ENCODE measurements at regions not wholly inside any gene's neighbourhood (a gene's known extent, or its start where the extent isn't known, plus 50 kb on each side); places are given as distances from the start of the nearest gene placed in this dataset.

DNA sequence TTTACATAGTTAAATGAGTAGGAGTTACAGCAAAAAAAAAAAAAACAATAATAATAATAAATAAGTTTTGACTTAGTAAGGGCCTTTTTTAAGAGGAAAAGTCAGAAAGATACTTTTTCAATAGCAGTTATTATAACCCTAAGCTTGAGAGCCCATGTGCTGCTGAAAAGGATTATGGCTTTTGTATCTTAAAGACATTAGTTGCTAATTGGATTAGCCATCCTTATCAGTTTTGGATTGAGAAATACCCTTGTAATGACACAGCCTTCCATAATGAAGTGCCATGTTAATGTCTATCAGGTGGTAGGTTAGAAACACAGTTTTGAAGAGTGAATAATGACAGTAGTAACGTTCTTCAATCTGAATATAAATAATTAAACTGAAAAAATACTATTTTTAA, 554.0 kb downstream of the RIT2 start:
- no peak overlapping the region for H3K4me3 ChIP-seq
- H3K27me3 ChIP-seq (replicated peaks; ENCODE audit: insufficient read depth) = no peaks in the 10 kb centered on the region
- no peak overlapping the region for H3K27ac ChIP-seq
- 79% methylated on average over 1 of the region's 1 CpG for WGBS
- intact Hi-C loops (cut with DNase I) = no loop called here
- TF ChIP-seq, protein P1, sequence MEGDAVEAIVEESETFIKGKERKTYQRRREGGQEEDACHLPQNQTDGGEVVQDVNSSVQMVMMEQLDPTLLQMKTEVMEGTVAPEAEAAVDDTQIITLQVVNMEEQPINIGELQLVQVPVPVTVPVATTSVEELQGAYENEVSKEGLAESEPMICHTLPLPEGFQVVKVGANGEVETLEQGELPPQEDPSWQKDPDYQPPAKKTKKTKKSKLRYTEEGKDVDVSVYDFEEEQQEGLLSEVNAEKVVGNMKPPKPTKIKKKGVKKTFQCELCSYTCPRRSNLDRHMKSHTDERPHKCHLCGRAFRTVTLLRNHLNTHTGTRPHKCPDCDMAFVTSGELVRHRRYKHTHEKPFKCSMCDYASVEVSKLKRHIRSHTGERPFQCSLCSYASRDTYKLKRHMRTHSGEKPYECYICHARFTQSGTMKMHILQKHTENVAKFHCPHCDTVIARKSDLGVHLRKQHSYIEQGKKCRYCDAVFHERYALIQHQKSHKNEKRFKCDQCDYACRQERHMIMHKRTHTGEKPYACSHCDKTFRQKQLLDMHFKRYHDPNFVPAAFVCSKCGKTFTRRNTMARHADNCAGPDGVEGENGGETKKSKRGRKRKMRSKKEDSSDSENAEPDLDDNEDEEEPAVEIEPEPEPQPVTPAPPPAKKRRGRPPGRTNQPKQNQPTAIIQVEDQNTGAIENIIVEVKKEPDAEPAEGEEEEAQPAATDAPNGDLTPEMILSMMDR (IDR thresholded peaks at IDR 0.05) = no peak
- no peak for TF ChIP-seq POLR2A (IDR thresholded peaks at IDR 0.05)
- no peak for TF ChIP-seq POLR2AphosphoS5 (IDR thresholded peaks at IDR 0.05)
- H3K36me3 ChIP-seq = no peaks in the 10 kb centered on the region
- no peak for DNase-seq (ENCODE audit: low spot score)
- H3K9me3 ChIP-seq = no peaks in the 10 kb centered on the region
- no peaks in the 10 kb centered on the region for H3K4me1 ChIP-seq (replicated peaks)

DNA sequence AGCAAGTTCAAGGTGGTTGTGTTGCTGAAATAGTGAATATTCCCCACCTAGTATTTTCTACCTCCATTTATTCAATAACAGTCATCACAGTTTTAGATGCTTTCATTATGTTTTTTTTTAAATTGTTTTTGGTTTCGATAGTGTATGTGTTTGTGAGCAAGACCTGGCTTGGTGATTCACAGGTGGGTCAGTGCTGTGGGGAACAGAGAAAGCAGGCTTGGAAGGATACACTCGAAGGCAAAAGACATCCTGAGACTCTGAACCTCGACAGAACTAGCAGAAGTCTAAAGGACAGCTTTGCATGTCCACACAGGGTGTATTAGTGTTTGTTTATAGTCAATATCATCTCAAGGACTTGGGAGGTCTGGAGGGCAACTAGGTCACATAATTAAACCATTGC, 551.5 kb downstream of the RIT2 start:
- TF ChIP-seq, protein P1 (IDR thresholded peaks at IDR 0.05) = no peak
- no peak for TF ChIP-seq POLR2A (IDR thresholded peaks at IDR 0.05)
- no peak for TF ChIP-seq POLR2AphosphoS5 (IDR thresholded peaks at IDR 0.05)
- H3K4me3 ChIP-seq = no peak overlapping the region
- 81% methylated on average over 3 of the region's 3 CpGs for WGBS
- no peaks in the 10 kb centered on the region for H3K9me3 ChIP-seq
- no peaks in the 10 kb centered on the region for H3K36me3 ChIP-seq
- no peaks in the 10 kb centered on the region for H3K27me3 ChIP-seq (replicated peaks; ENCODE audit: insufficient read depth)
- no peak for DNase-seq (ENCODE audit: low spot score)
- no peaks in the 10 kb centered on the region for H3K4me1 ChIP-seq (replicated peaks)
- intact Hi-C loops (cut with DNase I) = no loop called here
- no peak overlapping the region for H3K27ac ChIP-seq

DNA sequence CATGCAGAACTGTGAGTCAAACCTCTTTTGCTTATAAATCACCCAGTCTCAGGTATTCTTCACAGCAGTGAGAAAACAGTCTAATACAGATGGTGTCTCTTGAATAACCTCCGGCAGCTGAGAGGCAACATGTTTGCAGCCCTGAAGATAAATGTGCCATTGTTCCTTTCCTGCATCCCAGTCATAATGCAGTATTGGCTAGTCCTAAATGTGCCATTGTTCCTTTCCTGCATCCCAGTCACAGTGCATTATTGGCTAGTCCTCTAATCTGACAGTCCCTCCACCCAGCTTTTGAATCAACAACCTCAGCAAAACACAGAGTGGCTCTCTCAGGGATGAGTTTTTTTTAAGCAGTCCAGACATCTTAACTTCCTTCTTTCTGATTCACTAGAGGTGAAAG, 550.7 kb downstream of the RIT2 start:
- WGBS = 81% methylated on average over 1 of the region's 1 CpG
- no peak for DNase-seq (ENCODE audit: low spot score)
- Histone ChIP-seq H3K27ac (no peak overlapping the region), H3K4me1 (replicated peaks) (no peaks in the 10 kb centered on the region), H3K4me3 (no peak overlapping the region), H3K36me3 (no peaks in the 10 kb centered on the region), H3K27me3 (replicated peaks; ENCODE audit: insufficient read depth) (no peaks in the 10 kb centered on the region), H3K9me3 (no peaks in the 10 kb centered on the region)
- intact Hi-C loops (cut with DNase I) = no loop called here
- TF ChIP-seq POLR2A (IDR thresholded peaks at IDR 0.05) (no peak), POLR2AphosphoS5 (IDR thresholded peaks at IDR 0.05) (no peak)
- TF ChIP-seq, protein P1 (IDR thresholded peaks at IDR 0.05) = no peak

DNA sequence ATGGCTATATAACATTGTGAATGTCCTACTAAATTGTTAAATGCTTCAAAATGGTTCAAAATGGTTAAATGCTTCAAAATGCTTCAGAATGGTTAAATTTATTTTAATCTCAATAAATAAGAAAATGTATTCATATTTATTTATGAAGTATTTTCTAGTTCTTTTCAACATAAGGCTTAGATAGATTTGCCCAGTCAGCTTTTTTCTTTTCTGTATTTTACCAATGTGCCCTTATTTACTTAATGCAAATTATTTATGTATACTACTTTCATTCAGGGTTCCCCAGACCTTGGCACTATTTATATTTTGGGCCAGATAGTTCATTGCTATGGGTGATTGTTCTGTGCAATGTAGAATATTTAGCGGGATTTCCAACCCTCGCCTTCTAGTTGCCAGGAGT, 546.7 kb downstream of the RIT2 start:
- intact Hi-C loops (cut with DNase I) = no loop called here
- Histone ChIP-seq H3K36me3 (no peaks in the 10 kb centered on the region), H3K27me3 (replicated peaks; ENCODE audit: insufficient read depth) (no peaks in the 10 kb centered on the region), H3K4me3 (no peak overlapping the region), H3K27ac (no peak overlapping the region), H3K9me3 (no peaks in the 10 kb centered on the region), H3K4me1 (replicated peaks) (no peaks in the 10 kb centered on the region)
- 97% methylated on average over 2 of the region's 2 CpGs for WGBS
- TF ChIP-seq POLR2A (IDR thresholded peaks at IDR 0.05) = no peak
- DNase-seq (ENCODE audit: low spot score) = no peak

DNA sequence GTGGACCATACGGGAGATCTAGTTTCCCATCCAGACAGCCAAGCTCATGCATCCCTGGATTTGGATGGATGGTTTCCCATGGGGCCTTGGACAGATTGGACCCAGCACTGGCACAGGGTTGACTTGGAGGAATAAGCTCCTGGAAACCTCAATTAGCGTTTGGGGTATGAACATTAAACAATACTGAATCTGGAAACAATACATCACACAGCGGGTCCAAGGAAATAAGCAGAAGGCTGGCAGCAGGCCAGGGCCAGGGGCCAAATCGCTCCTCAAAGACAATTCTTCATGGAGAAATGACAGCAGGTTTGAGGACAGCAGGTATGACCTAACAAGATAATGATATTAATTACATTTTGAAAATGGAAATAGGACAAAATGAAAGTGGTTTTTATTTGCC, 540.6 kb downstream of the RIT2 start:
- Histone ChIP-seq H3K27ac (no peak overlapping the region), H3K27me3 (replicated peaks; ENCODE audit: insufficient read depth) (no peaks in the 10 kb centered on the region), H3K36me3 (no peaks in the 10 kb centered on the region), H3K9me3 (no peaks in the 10 kb centered on the region), H3K4me3 (no peak overlapping the region), H3K4me1 (replicated peaks) (no peaks in the 10 kb centered on the region)
- no peak for DNase-seq (ENCODE audit: low spot score)
- intact Hi-C loops (cut with DNase I) = no loop called here
- 49% methylated on average over 4 of the region's 4 CpGs for WGBS
- TF ChIP-seq, protein P1 (IDR thresholded peaks at IDR 0.05) = no peak
- TF ChIP-seq POLR2A (IDR thresholded peaks at IDR 0.05) (no peak), POLR2AphosphoS5 (IDR thresholded peaks at IDR 0.05) (no peak)
